ENCODE measurements at regions not wholly inside any gene's neighbourhood (a gene's known extent, or its start where the extent isn't known, plus 50 kb on each side); places are given as distances from the start of the nearest gene placed in this dataset.

- Histone ChIP-seq H4K20me1 (ENCODE audit: insufficient read depth, low read length) (no peaks in the 10 kb centered on the region), H3K4me3 (replicated peaks in 1 of 3; ENCODE audit: low read depth in 2 of 3, low read length in 3 of 3) (no peak overlapping the region), H3K27ac (ENCODE audit: low read depth in 1 of 2, low read length in 2 of 2) (no peak overlapping the region), H3K79me2 (ENCODE audit: insufficient read depth, low read length) (no peaks in the 10 kb centered on the region), H3K36me3 (replicated peaks in 1 of 2; ENCODE audit: control insufficient read depth in 1 of 2, insufficient read depth in 2 of 2, low read length in 2 of 2) (no peaks in the 10 kb centered on the region), H3K27me3 (ENCODE audit: control insufficient read depth in 2 of 2, insufficient read depth in 2 of 2, low read length in 2 of 2) (no peaks in the 10 kb centered on the region), H2AFZ (ENCODE audit: insufficient read depth, low read depth, low read length, poor library complexity, severe bottlenecking) (no peak overlapping the region), H3K9ac (ENCODE audit: insufficient read depth, low read length, poor library complexity, severe bottlenecking) (no peak overlapping the region), H3K4me1 (ENCODE audit: control insufficient read depth in 1 of 2, insufficient read depth in 2 of 2, low read length in 2 of 2) (no peaks in the 10 kb centered on the region), H3K9me3 (replicated peaks in 1 of 2; ENCODE audit: control insufficient read depth in 1 of 2, insufficient read depth in 1 of 2, low read length in 2 of 2) (peaks cover 0 to under 1% of the 10 kb centered on the region in 2 donors), H3K4me2 (replicated peaks; ENCODE audit: extremely low read depth, low read length, poor library complexity, severe bottlenecking) (no peak overlapping the region)
- Mint-ChIP-seq H3K9me3 (peaks cover 0 to under 1% (median 0%) of the 10 kb centered on the region in 7 donors), H3K4me3 (no peak overlapping the region), H3K4me1 (no peaks in the 10 kb centered on the region), H3K27me3 (ENCODE audit: low read depth in 3 of 3) (no peaks in the 10 kb centered on the region), H3K27ac (no peak overlapping the region), H3K36me3 (no peaks in the 10 kb centered on the region)
- TF ChIP-seq CTCF (IDR thresholded peaks at IDR 0.05) = no peak
- no CpG with 5 or more reads among the region's 2 CpGs for WGBS (ENCODE audit: insufficient coverage)
- no peak for DNase-seq
- intact Hi-C loops (cut with micrococcal nuclease) = no loop called here
These were observed 148.0 kb downstream of the SLC38A4 start for GRCh38 chr12:46677749-46678148.

- intact Hi-C loops (cut with micrococcal nuclease) = no loop called here
- H3K4me1 ChIP-seq (ENCODE audit: control insufficient read depth in 1 of 2, insufficient read depth in 2 of 2, low read length in 2 of 2) = no peaks in the 10 kb centered on the region
- no peak overlapping the region for H3K4me2 ChIP-seq (replicated peaks; ENCODE audit: extremely low read depth, low read length, poor library complexity, severe bottlenecking)
- no peak overlapping the region for H3K27ac Mint-ChIP-seq
- H3K27ac ChIP-seq (ENCODE audit: low read depth in 1 of 2, low read length in 2 of 2) = no peak overlapping the region
- H3K36me3 Mint-ChIP-seq = no peaks in the 10 kb centered on the region
- no peaks in the 10 kb centered on the region for H4K20me1 ChIP-seq (ENCODE audit: insufficient read depth, low read length)
- H3K4me1 Mint-ChIP-seq = no peaks in the 10 kb centered on the region
- no peaks in the 10 kb centered on the region for H3K79me2 ChIP-seq (ENCODE audit: insufficient read depth, low read length)
- H3K4me3 Mint-ChIP-seq = no peak overlapping the region
- WGBS (ENCODE audit: insufficient coverage) = 100% methylated on average over 2 of the region's 7 CpGs
- no peak for TF ChIP-seq CTCF (IDR thresholded peaks at IDR 0.05)
- H3K9ac ChIP-seq (ENCODE audit: insufficient read depth, low read length, poor library complexity, severe bottlenecking) = no peak overlapping the region
- no peaks in the 10 kb centered on the region for H3K9me3 ChIP-seq (replicated peaks in 1 of 2; ENCODE audit: control insufficient read depth in 1 of 2, insufficient read depth in 1 of 2, low read length in 2 of 2)
- no peaks in the 10 kb centered on the region for H3K27me3 ChIP-seq (ENCODE audit: control insufficient read depth in 2 of 2, insufficient read depth in 2 of 2, low read length in 2 of 2)
- H3K27me3 Mint-ChIP-seq (ENCODE audit: low read depth in 3 of 3) = no peaks in the 10 kb centered on the region
- H3K4me3 ChIP-seq (replicated peaks in 1 of 3; ENCODE audit: low read depth in 2 of 3, low read length in 3 of 3) = no peak overlapping the region
- no peaks in the 10 kb centered on the region for H3K36me3 ChIP-seq (replicated peaks in 1 of 2; ENCODE audit: control insufficient read depth in 1 of 2, insufficient read depth in 2 of 2, low read length in 2 of 2)
- H2AFZ ChIP-seq (ENCODE audit: insufficient read depth, low read depth, low read length, poor library complexity, severe bottlenecking) = no peak overlapping the region
- no peak for DNase-seq
- peaks cover 0 to 3% (median 0%) of the 10 kb centered on the region in 7 donors for H3K9me3 Mint-ChIP-seq
These were observed 148.8 kb downstream of the SLC38A4 start for GRCh38 chr12:46676797-46677520.

Data from CD14-positive monocyte (primary cell).